NCI-H2107 (cell line): ENCODE measurements at regions not wholly inside any gene's neighbourhood (a gene's known extent, or its start where the extent isn't known, plus 50 kb on each side); places are given as distances from the start of the nearest gene placed in this dataset.
"Not testable (repeated sequence)": the region's sequence is repeated elsewhere in the genome, so short reads cannot be mapped to it uniquely, and the experiment has no call there.

Source experiments
- DNase-seq: peaks from one replicate; lab custom pipeline; 2025; lab: John Stamatoyannopoulos, UW

DNA sequence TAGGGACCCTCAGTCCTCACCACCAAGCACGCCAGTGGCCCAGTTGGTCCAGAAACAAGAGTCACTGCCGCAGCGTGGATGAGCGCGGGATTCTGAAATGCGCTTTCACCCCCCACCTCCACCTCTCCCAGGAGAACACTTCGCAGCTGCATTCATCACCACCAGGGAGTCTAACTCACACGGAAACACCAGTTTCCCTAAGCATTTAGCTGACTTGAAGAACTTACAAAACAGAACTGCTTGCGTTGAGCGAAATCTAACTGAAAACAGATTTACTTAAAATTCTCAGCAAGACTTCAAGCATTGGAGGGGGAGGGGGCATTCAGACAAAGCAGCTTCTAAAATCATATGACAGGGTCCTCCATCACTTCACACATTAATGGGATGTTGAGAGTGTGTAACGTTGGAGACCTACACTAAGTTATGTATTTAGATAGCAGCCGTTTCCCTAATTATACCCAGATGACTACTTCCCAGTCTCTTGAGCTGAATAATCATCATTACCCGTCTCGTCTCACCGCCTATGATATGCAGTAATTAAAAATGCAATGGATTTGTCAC lies 258.2 kb upstream of the IRS2 start:
- DNase-seq = no peak

DNA sequence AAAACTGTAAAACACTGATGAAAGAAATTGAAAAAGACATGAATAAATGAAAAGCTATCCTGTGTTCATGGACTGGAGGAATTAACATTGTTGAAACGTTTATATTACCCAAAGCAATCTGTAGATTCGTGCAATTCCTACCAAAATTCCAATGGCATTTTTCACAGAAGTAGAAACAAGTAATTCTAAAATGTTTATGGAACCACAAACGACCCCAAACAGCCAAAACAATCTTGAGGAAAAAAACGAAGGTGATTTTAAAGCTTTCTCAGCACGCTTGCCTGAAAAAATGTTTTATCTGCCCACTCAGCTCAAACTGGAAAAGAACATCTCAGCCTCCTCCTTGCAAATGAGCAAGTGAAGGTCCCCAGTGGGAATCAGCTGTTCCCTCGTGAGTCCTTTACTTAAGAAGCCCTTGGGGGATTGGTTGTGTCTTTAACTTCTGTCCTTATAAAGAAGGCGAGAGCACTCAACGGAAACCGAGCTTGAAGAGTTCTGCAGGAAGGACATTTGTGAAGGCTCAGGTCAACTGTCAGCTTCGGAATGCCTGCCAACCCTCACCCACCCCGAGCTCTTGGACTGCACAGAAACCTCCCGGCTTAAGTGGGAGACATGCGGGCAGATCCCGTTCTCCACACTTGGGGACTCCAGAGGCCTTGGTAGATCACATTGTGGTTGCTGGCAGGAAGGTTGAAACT lies 256.0 kb upstream of the IRS2 start:
- no peak for DNase-seq

DNA sequence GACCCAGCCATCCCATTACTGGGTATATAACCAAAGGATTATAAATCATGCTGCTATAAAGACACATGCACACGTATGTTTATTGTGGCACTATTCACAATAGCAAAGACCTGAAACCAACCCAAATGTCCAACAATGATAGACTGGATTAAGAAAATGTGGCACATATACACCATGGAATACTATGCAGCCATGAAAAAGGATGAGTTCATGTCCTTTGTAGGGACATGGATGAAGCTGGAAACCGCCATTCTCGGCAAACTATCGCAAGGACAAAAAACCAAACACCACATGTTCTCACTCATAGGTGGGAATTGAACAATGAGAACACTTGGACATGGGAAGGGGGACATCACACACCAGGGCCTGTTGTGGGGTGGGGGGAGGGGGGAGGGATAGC lies 255.3 kb upstream of the IRS2 start:
- not testable (repeated sequence) for DNase-seq

DNA sequence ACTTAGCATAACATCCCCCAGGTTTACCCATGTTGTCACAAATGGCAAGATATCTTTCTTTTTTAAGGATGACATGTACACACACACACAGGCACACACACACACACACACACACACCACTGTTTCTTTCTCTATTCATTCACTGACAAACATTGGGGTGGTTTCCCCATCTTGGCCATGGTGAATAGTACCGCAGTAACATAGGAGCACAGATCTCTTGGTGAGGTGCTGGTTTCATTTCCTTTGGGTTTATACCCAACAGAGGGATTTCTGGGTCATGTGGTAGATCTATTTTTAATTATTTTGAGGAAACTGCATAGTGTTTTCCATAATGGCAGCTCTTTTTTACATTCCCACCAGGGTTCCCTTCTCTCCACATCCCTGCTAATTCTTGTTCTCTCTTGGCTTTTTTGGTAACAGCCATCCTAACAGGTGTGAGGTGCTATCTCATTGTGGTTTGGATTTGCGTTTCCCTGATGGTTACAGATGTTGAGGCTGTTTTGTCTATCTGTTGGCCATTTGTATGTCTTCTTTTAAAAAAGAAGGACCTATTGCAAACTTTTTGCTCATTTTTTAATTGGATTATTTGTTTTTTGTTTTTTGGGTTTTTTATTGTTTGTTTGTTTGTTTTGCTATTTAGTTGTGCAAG lies 251.7 kb upstream of the IRS2 start:
- DNase-seq = no peak

DNA sequence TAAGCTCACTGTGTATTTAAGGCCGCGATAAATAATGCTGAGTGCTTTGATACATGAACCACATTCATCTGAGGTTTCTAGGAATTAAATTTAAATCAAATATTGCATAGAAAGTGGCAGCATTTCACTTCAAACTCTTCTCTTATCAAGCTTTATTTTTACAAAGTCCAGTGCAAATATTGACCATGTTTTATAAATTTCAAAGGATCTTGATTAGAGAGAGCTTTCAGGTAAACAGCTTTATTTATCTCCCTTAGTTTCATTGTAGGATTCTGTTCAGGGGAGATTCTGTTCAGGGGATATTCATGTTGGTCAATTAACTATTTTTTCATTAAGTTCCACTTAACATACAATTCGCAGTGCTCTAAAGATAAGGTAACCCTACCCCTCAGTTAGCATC lies 249.7 kb upstream of the IRS2 start:
- DNase-seq = no peak

DNA sequence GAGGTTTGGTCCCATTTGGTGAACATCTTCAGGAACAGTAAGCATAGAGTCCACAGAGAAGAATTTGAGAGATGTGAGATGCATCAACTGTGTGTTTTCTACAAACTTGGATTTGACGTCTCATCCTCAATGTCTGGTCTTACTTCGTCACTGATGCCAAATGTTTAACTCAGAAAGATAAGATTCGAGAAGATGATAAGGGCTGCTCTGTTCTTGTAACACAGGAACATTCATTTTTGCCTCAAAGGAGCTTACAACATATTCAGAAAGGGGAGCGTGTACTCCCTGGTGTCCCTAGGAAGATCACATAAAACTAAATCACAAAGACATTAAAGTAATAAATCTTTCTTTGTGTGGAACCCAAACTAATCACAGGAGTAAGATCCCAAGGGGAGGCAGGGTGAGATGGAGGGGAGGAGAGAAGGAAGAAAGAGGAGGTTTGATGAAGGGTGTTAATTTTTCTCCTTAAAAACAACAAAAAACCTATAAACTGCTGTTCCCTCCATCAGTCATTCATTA lies 247.7 kb upstream of the IRS2 start:
- no peak for DNase-seq

DNA sequence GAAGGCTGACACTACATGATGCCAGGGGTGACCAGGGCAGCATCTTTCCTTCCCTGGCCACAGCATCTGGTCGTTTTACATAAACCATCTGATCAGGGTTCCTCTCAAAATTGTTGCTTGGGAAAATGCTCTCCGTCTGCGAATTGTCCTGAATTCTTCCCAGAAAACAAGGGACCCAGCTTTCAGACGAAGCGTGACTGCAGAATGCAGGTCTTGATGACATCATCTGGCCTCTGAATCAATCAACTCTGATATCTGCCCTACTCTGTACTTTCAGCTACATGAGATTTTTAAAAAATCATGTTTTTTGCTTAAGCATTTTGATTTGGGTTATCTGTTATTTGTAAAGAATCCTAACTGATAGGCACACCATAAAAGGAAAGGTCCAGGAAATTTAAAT lies 246.6 kb upstream of the IRS2 start:
- DNase-seq = no peak

DNA sequence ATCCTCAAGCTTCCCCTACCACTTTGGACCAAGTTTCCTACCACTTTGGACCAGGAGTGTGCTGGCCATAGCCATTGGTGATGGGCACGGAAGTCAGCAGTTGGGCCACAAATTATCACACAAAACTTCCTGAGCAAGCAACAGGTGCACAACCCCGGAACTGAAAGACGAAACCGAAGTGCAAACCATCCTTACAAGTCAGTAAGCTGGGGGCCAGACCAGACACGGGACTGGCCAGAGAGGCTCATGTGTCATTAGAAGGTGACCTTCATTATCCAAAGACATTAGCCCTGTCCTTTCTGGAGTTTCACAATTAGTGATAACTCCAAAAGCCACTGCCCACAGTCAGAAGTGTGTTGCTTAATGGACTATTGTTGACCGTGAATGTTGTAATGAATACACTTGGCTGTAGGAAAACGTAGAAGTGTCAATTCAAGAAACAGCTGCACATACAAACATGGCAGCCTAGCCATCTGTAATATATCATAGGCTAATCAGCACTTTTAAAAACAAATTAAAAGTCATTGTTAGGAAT lies 244.1 kb upstream of the IRS2 start:
- DNase-seq = no peak

DNA sequence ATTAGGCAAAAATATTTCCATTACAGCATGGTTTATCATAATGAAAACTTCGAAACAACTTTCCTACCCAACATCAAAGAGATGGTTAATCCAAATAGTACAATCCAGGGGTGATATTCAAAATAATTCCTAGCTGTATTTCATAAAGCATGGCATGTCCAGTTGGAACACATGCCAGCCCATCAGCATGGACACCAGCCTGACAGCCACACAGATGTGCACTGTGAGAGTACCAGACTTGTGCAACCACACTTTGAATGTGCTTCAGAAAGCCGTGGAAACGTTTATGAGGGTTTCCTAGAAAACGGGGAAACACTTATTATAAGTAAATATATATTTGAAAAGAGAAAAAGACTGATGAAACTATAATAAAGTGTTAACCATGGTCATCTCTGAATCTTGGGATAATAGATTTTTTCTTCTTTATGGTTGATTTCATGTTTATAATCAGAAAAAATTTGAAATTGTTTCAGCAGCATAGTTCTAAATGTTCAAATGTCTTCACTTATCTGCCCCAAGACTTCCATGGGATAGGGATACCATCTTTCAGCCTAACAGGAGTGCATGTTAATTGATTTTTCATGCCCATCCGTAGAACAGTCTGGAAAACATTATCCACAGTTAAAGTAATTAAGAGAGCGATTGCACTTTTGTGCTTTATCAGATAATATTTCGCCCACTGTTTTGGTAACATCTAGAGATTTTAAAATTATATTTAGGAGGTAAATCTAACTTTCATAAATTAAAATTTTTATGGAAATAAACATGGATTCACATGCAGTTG lies 242.6 kb upstream of the IRS2 start:
- DNase-seq = no peak

DNA sequence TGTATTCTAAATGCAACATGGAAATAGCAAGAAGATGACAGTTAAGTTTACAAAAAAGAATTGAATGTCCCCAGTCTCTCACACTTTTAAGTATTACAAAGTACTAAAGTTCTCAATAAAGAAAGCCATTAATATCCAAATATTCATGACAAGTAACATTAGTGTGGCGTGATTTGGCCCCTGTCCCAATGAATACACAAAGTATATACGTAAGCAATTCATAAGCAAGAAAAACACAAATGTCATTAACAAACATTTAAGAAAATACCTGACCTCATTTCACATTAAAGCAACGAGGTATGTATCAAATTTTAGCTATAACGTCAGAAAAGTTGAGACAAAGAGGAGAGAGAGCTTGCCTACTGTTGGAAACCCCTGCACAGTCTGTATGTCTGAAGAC lies 241.9 kb upstream of the IRS2 start:
- no peak for DNase-seq

DNA sequence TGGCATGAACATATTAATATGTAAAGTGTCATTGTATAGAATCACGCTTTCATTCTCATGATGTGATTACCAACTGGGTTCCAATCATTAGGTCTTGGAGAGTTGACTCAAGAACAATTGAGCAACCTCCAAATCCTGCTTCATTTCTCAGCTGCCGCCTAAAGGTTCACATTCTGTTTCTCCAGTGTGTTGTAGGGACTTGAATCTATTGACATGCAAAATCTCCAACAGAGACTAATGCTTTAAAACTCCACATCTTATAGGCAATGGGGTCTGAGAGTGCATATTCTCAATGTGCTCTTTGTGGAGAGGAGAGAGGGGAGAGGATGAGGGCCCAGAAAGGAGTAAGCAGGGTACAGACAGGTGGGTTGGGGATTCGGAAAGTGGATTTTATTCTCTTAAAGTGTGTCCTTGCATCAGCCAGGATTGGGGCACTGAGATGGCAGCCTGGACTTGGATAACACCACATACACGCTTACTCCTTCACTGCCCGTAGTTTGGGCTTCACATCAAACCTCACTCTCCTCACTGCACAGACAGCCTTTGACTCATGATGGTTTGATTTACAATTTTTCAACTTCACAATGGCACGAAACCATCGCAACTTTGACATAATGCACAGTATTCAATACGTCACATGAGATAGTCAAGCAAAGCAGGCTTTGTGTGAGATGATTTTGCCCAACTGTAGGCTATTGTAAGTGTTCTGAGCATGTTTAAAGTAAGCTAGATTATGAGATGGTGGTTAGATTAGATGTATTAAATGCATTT lies 241.3 kb upstream of the IRS2 start:
- DNase-seq = no peak

DNA sequence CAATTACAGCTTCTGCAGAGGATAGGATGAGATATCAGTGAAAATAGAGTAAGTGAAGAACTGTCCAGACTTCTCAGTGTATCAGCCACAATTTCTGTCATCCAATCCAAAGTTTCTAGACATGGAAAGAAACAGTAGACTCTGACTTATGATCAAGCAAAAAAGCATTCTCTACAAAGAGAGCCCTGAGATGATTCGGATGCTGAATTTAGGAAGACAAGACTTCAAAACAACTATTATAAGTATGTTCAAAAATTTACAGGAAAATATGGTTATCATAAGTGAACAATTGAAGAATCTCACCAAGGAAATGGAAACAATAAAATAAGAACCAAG lies 238.2 kb upstream of the IRS2 start:
- no peak for DNase-seq

DNA sequence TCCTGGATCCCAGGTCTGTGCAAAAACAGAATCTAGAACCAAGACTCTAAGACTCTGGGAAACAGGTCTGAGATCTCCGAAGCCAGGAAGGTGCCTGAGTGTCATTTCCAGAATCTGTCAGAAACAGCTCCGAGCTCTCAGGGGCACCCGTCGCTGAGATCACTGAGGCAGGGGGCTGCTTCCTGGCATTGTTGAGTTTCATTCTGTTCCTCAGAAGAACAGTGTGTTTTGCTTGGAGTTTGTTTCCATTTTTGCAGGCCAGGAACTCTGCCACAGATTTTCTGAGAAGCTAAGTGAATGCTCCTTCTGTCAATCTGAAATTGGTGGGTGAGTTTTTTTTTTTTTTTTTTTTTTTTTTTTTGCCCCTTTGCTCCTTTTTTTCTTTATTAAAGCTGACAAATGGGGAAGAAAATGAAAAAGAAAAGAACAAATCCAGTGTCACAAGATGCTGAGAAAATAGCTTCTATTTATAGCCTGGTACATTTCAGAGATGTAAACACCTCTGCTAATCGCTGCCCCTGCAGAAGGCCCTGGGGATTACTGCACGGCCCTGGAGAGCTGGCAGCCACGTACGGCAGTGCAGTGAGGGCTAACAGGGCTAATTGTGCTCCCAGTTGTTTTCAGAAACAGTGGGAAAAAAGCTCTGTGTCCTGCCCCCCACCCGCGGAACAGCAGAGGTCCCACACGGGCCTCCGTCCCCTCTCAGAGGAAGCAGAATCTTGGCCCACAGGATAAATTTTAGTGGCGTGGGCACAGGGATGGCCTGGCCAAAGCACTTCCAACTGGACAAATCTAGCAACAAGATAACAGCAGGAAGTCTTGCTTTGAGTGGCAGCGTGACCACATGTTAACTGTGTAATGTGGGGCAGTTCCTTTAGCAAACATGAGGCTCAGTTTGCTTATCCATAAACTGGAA lies 237.6 kb upstream of the IRS2 start:
- DNase-seq = peak; percentile 13

DNA sequence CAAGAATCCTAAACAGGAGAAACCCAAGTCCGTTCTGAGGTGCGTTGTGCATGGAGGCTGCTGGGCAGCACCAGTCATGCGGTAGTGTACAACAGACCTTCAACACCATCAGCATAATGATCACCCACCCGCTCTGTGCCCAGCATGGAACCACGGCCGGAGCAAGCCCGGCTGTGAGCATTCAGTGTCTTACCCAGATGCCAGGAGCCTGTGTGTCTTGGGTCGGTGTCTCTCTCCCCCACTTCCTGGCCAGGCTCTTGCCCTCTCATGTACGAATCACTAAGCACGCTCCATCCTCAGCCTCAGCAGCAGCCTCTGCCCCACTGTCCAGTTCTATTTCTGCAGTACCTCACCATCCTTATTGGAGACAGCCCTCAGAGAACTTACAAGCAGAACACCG lies 231.6 kb upstream of the IRS2 start:
- DNase-seq = no peak

DNA sequence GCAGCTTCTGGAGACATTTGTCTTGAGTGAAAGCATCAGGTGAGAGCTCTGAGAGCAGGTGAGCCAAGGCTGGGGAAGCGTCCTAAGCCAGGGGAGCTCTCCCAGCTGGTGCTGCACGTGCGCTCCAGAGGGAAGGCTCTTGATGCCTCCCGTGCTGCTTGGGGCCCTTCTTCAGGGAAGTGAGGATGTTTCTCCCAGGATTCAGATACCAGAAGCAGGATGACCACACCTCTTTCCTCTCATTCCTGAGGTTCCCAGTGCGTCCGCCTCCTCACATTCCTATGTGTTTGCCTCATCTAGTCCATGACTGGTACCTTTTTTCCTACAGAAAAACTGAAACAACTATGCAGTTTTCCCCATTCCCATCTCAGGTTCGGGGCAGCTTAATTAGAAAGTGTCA lies 231.0 kb upstream of the IRS2 start:
- no peak for DNase-seq

DNA sequence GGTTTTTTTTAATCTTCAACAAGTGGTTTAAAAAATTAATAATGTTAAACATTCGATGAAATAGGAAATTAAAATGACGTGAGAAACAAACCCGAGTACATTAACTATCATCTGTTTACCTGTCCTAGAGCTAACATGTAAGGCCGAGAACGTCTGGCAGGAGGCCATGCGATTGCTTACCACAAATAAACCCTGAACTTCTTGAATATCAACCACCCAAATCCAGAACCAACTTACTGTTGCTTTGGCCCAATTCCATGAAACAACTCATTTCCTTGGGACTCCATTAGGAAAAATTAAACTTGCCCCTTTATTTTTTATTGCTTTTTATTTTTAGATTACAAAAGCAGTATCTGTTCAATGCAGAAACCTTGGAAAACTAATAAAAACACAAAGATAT lies 228.9 kb upstream of the IRS2 start:
- peak; percentile 14 for DNase-seq

DNA sequence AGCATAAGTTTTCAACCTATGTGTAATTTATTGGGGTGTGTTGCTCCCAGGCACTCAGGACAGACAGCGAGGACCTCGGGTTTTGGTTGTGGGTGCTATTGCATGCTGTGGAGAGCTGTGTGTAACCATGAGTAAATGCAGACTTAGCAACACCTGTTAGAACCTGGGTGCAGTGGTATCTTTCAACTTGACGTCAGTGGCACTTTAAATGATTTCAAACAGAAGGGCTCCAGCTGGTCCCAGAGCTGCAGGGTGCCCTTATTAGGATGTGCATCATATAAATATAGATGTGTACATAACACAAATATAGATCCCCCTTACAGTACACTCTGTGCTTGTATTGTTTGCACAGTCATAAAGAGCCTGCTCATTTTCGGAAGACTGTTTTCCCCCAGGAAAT lies 228.3 kb upstream of the IRS2 start:
- peak; percentile 39 for DNase-seq

DNA sequence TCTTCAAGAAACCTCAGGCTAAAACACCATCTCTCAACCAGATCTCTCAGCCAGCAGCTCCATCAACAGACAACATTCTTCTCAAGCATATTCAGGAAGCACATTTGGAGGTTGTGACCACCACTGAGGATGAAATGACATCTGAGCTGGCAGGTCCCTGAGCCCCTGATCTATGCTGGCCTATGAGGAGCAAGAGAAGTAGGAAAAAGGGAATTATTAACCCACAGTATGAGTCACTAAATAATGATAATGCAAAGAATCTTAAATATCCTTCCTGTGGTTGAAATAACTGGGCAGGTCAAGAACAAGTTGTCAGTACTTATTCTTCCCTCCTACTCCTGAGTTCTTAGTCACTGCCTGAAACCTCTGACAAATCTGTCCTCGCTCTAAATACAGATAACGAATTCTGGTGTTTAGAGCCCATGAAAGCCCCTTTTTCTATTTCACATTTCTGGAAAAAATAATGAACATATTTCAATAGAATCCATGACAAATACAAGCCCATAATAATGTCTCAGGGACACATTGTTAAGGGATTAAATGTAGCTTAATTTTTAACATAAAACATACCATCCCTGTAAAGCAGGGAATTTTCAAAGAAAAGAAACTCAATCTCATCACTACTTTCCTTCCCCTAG lies 225.8 kb upstream of the IRS2 start:
- no peak for DNase-seq

DNA sequence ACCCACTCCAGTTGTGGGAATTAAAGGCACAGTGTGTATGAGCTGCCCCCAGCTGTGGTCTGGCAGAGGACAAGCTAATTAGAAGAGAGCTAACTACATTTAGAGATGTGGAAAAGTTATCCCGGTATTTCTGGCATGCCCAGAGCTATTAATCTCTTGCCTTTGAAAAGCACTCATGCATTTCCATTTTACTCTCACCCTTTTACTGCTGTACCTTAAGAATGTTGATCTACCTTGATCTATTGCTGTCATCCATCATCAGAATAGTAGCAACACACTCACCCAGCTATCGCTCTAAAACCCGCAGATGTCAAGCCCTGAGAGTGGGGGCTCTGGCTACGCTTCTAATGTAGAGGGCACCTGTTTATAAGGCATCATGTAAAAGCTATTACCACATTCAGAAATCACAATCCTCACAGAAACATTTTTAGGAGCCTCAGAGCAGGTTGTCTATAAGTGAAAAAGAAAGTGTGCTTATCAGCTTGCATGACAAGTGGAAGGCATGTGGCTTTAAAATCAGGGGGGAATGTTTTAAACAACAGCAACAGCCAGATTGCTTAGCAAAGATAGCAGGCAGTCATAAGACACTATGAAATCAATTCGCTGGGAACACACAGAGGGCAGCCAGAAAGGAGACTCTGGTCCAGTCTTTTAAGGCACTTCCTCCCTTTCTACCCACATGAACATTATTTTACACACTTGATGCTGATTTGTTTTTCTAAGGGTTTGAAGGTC lies 224.2 kb upstream of the IRS2 start:
- no peak for DNase-seq

DNA sequence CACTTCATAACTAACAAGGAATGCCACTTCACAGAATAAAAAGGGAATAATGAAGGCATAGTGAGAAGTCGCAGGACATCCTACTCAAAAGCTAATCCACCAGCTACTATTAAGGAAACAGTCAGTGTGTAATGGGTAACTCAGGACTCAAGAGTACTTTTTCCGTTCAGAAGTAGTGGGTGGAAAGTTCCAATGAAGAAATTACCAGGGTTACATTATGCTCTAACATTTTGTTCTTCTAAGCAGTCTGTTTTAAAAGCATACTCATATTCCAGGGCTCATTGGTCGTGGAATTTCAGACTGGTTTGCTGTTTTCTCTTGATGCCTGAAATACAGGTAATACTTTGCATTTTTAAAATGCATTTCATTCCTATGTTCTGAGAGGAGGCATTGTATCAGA lies 222.4 kb upstream of the IRS2 start:
- DNase-seq = no peak
